Hematopoietic multipotent progenitor cell treated with erythropoietin and hydrocortisone succinate and interleukin-3 and kit ligand, for 8 days (in vitro differentiated cells): ENCODE measurements at regions not wholly inside any gene's neighbourhood (a gene's known extent, or its start where the extent isn't known, plus 50 kb on each side); places are given as distances from the start of the nearest gene placed in this dataset.

ENCODE experiments used
- DNase-seq: peaks from one replicate; pipeline ENCODE4 v3.0.0-alpha.2; 2015

DNA sequence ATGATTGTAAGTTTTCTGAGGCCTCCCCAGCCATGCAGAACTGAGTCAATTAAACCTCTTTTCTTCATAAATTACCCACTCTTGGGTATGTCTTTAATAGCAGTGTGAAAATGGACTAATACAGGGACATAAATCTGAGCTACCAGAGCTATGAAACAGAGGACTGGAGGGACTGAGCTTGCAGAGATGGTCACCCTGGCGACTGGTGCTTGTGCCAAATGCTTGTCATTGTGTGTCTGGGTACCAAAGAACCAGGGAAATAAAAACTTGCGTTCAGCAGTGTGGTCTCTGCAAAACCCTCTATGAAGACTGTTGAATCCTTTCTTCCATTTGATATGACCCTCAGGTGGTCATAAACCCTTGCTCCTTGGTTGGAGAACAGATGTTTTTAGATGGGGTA is 105.1 kb upstream of the PRL start:
- DNase-seq, result no peak

- DNase-seq, result no peak
Observed at GRCh38 chr6:22409486-22409885, 112.7 kb upstream of the PRL start.

- no peak for DNase-seq
Observed at GRCh38 chr6:22411376-22412105, 114.7 kb upstream of the PRL start.

GRCh38 chr6:22412994-22413393 is 116.2 kb upstream of the PRL start:
- DNase-seq, result no peak

DNA sequence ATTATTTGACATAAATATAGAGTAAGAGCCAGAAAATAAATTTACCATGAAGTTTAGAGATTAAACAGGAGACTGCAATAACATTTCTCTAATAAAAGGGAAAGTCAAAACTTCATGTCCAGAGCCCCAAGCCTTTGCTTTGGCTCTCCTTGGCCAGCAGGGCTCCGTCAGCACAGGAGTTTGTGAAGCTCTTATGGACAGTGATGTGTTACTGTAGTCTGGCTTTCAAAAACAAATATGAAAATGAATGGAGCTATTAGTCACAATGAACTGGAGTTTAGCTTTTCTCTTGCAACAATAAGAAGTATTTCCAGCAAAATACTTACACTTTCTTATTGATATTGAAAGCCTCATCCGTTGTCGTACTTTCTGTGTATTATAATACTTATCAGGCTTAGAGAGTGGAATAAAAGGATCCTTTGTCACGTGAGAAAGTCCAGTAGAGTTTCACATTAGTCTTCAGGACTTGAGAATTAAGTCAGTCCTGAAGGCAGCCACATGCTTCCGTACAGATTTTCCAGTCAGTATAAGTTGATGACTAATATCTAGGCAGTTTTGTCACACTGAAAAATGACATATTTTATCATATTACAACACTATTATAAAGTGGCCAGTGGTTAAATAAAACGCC is 117.0 kb upstream of the PRL start:
- no peak for DNase-seq

DNA sequence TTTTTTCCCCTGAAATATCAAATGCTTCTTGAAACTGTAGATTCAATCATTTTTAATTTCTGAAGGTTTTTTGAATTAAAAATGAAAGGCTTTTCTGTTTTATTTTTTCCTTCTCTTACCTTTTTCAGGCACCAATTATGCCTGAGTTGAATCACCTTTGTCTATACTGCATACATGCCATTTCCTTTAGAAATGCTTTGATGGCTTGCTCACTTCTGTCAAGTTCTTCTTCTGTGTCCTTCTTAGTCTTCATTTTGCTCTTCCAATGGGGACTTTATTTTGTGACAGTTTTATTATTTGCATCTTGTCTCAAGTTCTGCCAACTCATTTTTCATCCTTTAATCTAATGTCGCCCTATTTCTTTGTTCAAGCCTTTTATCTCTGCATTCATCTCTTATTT is 121.9 kb upstream of the PRL start:
- no peak for DNase-seq

DNA sequence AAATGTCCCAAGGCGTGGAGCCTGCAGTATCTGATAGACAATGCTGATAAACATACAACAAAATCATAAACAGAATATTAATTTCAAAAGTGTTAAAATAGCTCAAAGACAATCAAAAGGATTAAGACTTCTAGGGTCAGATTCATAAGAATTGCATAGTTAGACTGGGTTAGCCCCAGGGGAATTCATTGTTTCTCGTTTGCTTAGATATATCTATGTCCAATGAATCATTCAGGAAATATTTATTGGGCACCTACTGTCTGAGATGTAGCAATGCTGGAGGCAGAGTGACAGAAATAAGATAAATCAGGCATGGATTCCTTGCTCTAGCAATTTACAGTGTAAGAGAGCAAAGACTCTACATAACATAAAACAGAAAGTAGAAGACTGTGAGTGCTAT is 124.4 kb upstream of the PRL start:
- no peak for DNase-seq

- no peak for DNase-seq
Observed at GRCh38 chr6:22424196-22424595, 127.4 kb upstream of the PRL start.

DNA sequence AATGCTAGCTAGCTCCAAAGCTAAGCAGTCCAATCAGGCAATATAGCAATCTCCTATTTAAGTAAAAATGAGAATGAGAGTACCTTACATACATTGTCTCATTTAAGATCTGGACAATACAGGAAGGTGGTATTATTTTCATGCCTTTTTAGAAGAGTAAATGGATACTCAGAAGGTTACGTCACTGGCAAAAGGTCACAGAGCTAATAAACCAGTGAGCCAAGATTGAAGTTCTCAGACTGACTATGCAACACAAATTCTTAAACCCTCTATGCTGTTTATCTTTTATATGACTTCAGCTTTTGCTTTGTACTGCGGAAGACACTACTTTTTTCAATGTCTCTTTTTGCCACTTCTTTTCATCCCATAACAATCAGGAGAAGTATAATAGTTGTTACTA is 135.2 kb upstream of the PRL start:
- DNase-seq, result no peak

DNA sequence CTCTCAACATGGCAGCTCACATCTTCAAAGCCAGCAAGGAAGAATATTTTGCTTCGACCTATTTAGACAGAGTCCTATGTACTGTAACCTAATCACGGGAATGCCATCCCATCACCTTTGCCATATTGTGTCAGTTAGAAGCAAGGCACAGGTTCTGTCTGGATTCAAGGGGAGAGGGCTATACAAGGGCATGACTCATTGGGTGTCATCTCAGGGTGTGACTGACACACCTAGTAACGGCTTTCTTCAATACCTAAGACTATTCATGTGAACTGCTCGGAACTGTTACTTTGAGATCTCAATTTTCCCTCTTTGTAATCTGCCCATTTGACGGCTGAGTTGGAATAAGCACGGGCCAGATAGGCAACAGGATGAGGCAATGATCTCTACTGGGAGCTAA is 135.6 kb upstream of the HDGFL1 start:
- DNase-seq, result no peak

GRCh38 chr6:22435151-22435550 is 134.2 kb upstream of the HDGFL1 start:
- no peak for DNase-seq

- no peak for DNase-seq
Observed at GRCh38 chr6:22436134-22436533, 133.2 kb upstream of the HDGFL1 start.

- no peak for DNase-seq
Observed at GRCh38 chr6:22437665-22438064, 131.7 kb upstream of the HDGFL1 start.

GRCh38 chr6:22442826-22443225 is 126.5 kb upstream of the HDGFL1 start:
- DNase-seq, result no peak

GRCh38 chr6:22444330-22444729 is 125.0 kb upstream of the HDGFL1 start:
- no peak for DNase-seq

DNA sequence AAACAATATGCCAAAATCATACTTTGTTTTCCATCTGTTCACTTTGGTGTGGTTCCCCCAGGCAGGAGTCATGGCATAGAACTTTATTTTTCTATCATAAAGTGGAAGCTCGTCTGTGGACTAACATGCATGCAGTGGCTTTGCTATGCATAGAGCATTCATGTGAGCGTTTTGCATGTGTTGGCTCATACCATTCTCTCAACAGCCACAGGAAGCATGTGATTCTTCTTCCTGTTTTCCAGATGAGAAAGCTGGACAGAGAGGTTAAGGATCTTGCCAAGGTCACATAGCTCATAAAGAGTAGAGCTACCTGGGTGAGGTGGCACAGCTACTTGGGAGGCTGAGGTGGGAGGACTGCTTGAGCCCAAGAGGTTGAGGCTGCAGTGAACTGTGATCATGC is 123.4 kb upstream of the HDGFL1 start:
- no peak for DNase-seq

DNA sequence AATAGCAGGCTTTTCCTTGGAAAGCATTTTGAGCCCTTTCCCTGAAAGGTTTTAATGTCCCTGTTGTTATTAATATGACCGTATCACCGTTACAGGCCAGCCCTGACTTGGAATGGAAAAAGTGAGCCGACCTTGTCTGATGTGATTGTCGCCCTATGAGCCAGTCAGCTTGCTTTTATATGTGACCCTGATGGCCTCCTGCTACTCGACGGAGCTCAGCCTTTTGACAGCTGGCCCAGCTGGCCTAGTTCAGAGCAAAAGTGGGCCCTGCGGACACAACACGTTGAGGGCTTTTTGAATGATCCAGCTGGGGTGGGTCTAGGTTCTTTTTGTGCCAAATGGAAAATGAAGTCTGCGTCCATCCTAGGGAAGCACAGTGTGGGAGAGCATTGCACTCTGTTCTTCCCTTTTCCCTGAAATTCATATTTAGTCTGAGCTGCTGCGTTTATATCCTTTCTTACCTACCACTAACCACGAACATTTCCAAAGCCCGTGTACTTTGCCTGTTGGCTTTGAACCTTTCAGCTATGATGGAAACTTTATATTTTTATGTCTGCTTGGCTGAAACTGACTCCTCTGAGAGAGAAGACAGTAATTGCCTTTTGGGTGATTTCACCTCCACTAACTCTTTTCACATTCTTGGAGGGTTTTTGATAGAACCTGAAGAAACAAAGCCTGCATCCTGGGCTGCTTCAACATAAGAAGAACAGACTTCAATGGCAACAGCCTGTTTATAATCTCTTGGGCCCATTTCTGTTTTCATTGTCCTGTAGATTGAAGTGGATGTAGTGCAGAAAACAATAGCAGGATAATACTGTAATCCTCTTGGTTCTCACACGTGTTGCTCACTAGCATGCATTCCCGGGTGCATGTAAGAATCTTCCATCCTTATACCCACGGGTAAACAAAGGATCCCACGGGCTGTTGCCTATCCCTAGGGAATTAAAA is 121.8 kb upstream of the HDGFL1 start:
- no peak for DNase-seq

- no peak for DNase-seq
Observed at GRCh38 chr6:22448291-22448711, 121.1 kb upstream of the HDGFL1 start.

GRCh38 chr6:22451962-22452361 is 117.4 kb upstream of the HDGFL1 start:
- DNase-seq, result no peak

GRCh38 chr6:22455378-22455777 is 114.0 kb upstream of the HDGFL1 start:
- DNase-seq, result no peak

DNA sequence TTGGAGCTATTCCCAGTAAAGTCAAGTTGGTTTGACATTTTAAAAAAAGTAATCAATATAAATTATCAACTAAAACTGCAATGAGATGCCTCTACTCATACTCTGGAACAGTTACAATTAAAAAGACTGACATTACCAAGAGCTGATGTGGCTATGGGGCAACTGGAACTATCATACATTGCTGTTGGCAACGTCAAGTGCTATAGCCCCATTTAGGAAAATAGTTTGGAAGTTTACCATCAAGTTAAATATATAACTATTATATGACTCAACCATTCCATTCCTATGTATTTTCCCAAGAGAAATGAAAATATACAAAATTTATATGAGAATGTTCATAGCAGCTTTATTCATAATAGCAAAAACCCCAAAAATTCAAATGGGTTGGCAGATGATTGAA is 111.4 kb upstream of the HDGFL1 start:
- no peak for DNase-seq

DNA sequence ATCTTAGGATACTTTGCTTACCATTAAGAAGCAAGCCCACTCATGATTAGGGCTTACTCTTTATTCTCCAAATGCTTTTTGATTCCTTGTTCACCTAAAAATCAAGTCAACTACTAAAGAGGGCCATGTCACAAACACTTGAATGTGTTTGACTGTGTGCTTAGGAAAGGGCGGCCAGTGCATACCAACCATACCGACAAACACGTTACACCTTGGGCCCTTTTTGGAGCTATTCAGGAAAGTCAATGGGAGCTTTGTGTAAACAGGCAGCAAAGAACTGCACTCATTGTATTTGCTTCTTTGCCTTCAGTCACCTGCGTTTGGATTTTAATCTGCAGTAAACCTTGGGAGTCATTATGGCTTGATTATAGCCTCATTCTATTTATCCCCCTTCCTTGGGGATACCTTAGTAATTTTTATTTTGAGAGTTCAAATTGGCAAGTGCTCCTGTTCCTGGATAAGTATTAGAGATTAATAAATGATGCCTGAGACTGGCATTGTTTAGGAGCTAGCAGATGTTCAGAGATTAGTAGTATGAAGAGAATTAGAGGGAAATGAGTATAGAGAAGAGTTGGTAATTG is 102.6 kb upstream of the HDGFL1 start:
- DNase-seq, result no peak

DNA sequence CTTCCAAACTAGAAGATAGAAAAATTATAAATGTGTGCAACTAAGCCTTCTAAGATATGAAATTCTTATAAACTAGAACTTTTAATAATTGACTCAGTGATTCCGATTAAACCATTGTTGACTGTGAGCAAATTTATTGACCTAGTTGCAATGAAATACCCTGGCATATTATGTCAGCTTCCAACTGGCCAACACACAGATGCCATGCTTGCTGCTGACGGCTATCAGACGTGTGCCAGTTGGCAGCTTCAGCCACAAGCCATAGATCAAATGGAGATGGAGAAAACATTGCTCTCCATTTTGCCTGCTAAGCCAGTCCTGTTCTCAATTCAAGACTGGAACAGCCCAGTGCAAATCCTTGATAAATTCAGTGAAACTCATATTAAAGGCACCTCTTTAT is 101.7 kb upstream of the HDGFL1 start:
- no peak for DNase-seq
